Thymus (tissue), 11 donors: ENCODE measurements at regions not wholly inside any gene's neighbourhood (a gene's known extent, or its start where the extent isn't known, plus 50 kb on each side); places are given as distances from the start of the nearest gene placed in this dataset.

Experiments
- DNase-seq, 9 donors: peaks; one replicate each; pipeline ENCODE4 v3.0.0-alpha.2; 2013; ENCODE audit warnings: low spot score in 9 of 9, low read depth in 6 of 9, missing footprints in 1 of 9
- H3K27ac ChIP-seq, 2 donors: one replicate each; pipeline ENCODE4 v1.5.1; 2013; ENCODE audit warnings: control low read depth in 1 of 2, low read depth in 1 of 2, low read length in 1 of 2, mild to moderate bottlenecking in 1 of 2, moderate library complexity in 1 of 2
- H3K27me3 ChIP-seq, 2 donors: one replicate each; pipeline ENCODE4 v1.5.1; 2013; ENCODE audit warnings: low read length in 1 of 2; ENCODE audit not compliant: control insufficient read depth in 2 of 2, insufficient read depth in 1 of 2
- H3K36me3 ChIP-seq, 2 donors: one replicate each; pipeline ENCODE4 v1.5.1; 2013; ENCODE audit warnings: low read length in 1 of 2, mild to moderate bottlenecking in 1 of 2, moderate library complexity in 1 of 2; ENCODE audit not compliant: control insufficient read depth in 2 of 2, insufficient read depth in 2 of 2
- H3K4me1 ChIP-seq, 2 donors: one replicate each; pipeline ENCODE4 v1.5.1; 2013; ENCODE audit warnings: low read length in 2 of 2; ENCODE audit not compliant: control insufficient read depth in 2 of 2, insufficient read depth in 2 of 2
- H3K4me3 ChIP-seq, 2 donors: one replicate each; pipeline ENCODE4 v1.5.1; 2013; ENCODE audit warnings: low read length in 2 of 2, control low read depth in 1 of 2, mild to moderate bottlenecking in 1 of 2
- H3K9me3 ChIP-seq, 2 donors: one replicate each; pipeline ENCODE4 v1.5.1; 2013; ENCODE audit warnings: low read length in 1 of 2, mild to moderate bottlenecking in 1 of 2; ENCODE audit not compliant: control insufficient read depth in 2 of 2, insufficient read depth in 1 of 2
- WGBS: extraction: QIAGEN DNeasy Blood & Tissue Kit; methylation state at CpG from one replicate; pipeline ENCODE4 v1.1.7; 2013; 5-methylcytosine and 5-hydroxymethylcytosine counted together
- donor health status: healthy.

DNA sequence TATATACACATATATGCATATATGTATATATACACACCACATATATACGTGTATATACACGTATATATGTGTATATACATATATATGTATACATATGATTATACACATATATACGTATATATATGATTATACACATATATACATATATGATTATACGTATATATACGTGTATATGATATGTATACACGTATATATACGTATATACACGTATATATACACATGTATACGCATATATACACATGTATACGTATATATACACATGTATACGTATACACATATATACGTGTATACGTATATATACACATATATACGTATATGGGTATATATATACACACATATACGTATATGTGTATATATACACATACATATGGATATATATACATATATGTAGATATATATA lies 62.1 kb upstream of the HMGXB4 start:
- Histone ChIP-seq H3K36me3 (no peaks in the 10 kb centered on the region), H3K27me3 (peaks cover 0 to 3% of the 10 kb centered on the region in 2 donors), H3K4me1 (no peaks in the 10 kb centered on the region), H3K4me3 (no peak overlapping the region), H3K27ac (no peak overlapping the region), H3K9me3 (no peaks in the 10 kb centered on the region)
- WGBS, result 83% methylated on average over 15 of the region's 15 CpGs
- no peak for DNase-seq

DNA sequence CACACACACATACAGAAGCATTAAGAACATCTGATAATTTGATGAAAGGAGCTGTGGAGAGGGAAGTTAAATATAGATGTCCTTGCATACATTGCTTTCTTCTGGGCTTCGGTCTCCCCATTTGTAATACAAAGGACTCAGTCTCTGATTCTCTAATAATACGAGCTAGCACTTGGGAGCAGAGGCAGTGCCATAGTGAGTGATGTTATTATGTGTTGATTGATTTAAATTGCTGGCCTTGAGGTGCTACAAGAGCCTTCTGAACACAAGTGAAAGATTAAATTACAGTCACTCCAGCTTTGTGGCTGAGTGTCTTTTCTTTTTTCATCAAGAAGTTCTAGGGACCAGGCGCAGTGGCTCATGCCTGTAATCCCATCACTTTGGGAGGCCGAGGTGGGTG lies 61.5 kb upstream of the HMGXB4 start:
- Histone ChIP-seq H3K27me3 (peaks cover 0 to 3% of the 10 kb centered on the region in 2 donors), H3K9me3 (no peaks in the 10 kb centered on the region), H3K4me3 (no peak overlapping the region), H3K36me3 (no peaks in the 10 kb centered on the region), H3K4me1 (no peaks in the 10 kb centered on the region), H3K27ac (no peak overlapping the region)
- no peak for DNase-seq
- WGBS, result 93% methylated on average over 4 of the region's 4 CpGs

DNA sequence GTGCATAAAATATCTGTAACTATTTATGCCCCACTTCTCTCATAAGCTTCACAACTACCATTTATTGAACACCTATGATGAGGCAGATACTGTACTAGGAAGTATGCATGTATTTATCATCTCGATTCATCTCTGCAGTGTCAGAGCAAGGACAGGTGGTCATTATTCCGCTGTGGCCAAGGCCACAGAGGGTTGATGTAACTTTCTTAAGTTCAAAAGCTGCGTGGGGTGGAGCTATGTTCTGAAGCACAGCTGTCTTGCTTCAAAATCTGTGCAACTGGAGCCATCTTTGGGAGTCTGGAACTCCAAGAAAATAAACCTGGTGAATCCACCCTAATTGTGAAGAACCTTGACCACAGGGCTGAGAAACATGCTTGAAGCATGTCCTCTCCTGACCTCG lies 60.2 kb upstream of the HMGXB4 start:
- H3K9me3 ChIP-seq, result no peaks in the 10 kb centered on the region
- H3K36me3 ChIP-seq, result no peaks in the 10 kb centered on the region
- DNase-seq, result no peak
- 88% methylated on average over 4 of the region's 4 CpGs for WGBS
- H3K4me1 ChIP-seq, result no peaks in the 10 kb centered on the region
- H3K27ac ChIP-seq, result no peak overlapping the region
- H3K4me3 ChIP-seq, result no peak overlapping the region
- H3K27me3 ChIP-seq, result peaks cover 0 to 3% of the 10 kb centered on the region in 2 donors

DNA sequence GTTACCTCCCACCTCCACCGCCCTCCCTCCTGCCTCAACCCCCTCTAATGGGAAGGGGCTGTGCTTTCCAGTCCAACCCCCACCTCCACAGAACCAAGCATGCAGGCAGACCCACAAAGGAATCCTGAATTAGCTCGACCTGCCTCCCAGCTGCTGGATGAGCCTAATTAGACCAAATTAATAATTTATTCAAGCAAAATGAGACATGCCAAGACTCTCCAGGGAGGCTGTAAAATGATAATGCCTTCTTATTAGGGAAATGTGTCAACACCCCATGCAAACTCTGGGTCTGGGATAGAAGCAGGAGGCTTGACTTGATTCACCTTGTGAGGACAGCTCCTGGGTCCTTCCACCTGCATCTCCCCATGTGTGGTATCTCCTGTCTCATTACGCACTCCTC lies 59.4 kb upstream of the HMGXB4 start:
- no peak for DNase-seq
- no peak overlapping the region for H3K27ac ChIP-seq
- no peak overlapping the region for H3K4me3 ChIP-seq
- no peaks in the 10 kb centered on the region for H3K9me3 ChIP-seq
- WGBS, result 63% methylated on average over 3 of the region's 3 CpGs
- H3K36me3 ChIP-seq, result no peaks in the 10 kb centered on the region
- peaks cover 0 to 3% of the 10 kb centered on the region in 2 donors for H3K27me3 ChIP-seq
- H3K4me1 ChIP-seq, result no peaks in the 10 kb centered on the region

DNA sequence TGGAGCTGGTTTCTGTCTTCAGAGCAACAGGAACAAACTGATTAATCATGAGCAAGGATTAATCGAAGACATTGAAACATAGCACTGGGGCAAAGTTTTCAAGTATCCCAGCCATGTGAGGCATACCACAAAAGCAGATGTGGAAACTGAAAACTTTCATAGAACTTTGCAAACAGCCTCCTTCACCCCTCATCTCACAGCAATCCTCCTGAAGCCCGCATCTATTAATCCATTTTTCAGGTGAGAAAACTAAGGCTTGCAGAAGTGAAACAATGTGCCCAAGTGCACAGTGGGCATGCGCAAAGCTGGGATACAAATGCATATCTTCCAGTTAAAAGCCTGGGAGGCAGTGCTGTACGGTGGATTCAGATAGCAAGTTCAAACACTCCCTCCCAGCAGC lies 58.6 kb upstream of the HMGXB4 start:
- Histone ChIP-seq H3K36me3 (no peaks in the 10 kb centered on the region), H3K27me3 (peaks cover 0 to 3% of the 10 kb centered on the region in 2 donors), H3K4me1 (no peaks in the 10 kb centered on the region), H3K9me3 (no peaks in the 10 kb centered on the region), H3K27ac (no peak overlapping the region), H3K4me3 (no peak overlapping the region)
- no peak for DNase-seq
- WGBS, result 90% methylated on average over 4 of the region's 4 CpGs

DNA sequence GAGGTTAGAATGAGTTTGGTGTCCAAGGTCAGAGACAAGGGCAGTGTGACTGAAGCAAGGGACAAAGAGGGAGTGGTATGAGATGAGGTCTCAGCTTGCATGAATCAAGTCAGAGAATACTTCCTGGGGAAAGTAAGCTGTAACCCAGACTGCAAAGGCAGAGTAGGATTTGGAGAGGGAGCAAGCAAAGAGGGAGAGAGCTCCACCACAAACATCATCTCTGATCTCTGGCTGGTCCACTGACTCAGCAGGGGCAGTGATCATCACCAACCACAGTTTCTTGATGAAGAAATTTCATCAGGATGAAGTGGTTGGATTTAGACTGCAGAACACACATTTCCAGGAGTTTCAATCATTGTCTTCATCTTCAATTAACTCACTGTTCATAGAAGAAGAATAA lies 54.9 kb upstream of the HMGXB4 start:
- Histone ChIP-seq H3K4me3 (no peak overlapping the region), H3K36me3 (no peaks in the 10 kb centered on the region), H3K9me3 (no peaks in the 10 kb centered on the region), H3K27me3 (no peaks in the 10 kb centered on the region), H3K27ac (no peak overlapping the region), H3K4me1 (no peaks in the 10 kb centered on the region)
- no peak for DNase-seq

DNA sequence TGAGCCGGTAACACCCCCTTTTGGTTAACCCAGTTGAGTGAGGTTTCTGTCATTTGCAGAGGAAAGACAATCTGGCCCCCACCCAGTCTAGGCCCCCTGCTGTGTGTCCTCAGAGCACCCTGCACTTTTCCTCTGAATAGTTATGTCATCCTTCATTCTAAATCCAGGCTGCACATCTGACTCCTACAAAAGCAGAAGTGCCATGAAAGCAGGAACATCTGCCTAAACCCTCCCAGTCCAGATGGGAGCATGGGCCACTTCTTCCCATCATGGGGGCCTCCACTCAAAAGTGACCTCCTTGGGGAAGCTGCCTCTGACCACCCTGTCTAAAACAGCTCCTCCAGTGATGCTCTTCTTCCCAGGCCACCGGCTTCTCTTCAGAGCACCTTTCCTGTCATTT lies 53.7 kb upstream of the HMGXB4 start:
- H3K4me1 ChIP-seq, result no peaks in the 10 kb centered on the region
- no peak overlapping the region for H3K27ac ChIP-seq
- no peaks in the 10 kb centered on the region for H3K9me3 ChIP-seq
- 88% methylated on average over 2 of the region's 2 CpGs for WGBS
- no peaks in the 10 kb centered on the region for H3K36me3 ChIP-seq
- H3K27me3 ChIP-seq, result no peaks in the 10 kb centered on the region
- DNase-seq, result no peak
- H3K4me3 ChIP-seq, result no peak overlapping the region

DNA sequence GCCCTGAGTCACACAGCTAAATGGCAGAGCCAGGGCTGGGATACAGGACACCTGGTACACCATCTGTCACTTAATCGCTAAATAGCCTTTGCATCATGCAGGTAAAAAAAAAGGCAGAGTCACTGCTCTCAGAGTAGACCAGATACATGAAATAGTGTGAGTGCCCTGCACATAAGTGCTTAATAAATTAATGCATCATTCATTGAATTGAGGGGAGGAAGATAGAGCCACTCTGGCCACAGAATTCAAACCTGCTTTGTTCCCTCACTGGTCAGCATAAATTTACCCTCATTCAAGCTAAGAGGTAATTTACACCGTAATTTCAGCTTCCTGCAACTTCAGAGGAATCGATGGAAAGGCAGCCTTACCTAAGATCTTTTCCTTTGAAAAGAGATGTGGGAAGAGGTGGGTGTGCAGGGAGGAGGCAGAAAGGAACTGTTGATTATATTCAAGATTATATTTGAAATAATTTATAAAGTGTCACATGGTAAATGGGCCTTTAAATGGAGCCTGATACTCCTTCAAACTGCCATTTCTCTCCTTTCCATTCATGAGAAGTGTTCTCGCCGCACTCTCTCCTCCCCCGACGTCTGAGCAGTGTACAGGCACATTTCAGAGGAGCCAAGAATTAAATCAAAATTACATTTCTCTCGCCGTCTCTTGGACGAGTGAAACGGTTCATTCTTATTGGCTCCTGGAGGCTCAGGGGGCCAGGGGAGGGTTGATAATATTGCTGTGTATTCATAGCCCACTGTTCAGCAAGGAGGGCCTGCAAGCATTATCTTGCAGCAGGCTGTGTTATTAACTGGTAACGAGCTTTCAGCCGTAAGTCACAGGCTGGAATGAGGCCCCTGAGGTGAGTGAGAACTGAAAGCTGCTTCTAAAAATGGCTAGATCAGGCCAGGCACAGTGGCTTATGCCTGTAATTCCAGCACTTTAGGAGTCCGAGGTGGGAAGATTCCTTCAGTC lies 52.2 kb upstream of the HMGXB4 start:
- no peak for DNase-seq
- Histone ChIP-seq H3K4me3 (no peak overlapping the region), H3K9me3 (no peaks in the 10 kb centered on the region), H3K36me3 (no peaks in the 10 kb centered on the region), H3K27ac (no peak overlapping the region), H3K4me1 (no peaks in the 10 kb centered on the region), H3K27me3 (no peaks in the 10 kb centered on the region)
- WGBS, result 86% methylated on average over 14 of the region's 14 CpGs

DNA sequence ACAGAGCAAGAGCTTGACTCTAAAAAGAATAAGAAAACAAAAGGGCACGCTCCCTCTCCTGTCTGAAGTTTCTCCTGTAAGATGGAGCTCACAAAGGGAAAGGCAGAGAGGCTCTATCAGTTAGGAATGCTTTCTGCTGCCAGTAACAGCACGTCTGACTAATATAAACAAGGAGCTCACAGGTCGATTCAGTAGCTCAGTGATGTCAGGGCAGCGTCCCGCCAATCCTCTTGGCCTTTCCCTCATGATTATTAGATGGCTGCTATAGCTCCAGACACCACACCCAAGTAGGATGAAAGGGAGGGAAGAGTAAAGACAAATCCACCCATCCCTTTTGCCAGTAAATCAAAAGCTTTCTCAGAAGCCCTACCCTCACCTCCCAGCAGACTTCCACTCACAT lies 51.3 kb upstream of the HMGXB4 start:
- Histone ChIP-seq H3K9me3 (no peaks in the 10 kb centered on the region), H3K4me3 (no peak overlapping the region), H3K27me3 (no peaks in the 10 kb centered on the region), H3K27ac (no peak overlapping the region), H3K36me3 (no peaks in the 10 kb centered on the region), H3K4me1 (no peaks in the 10 kb centered on the region)
- DNase-seq, result no peak
- WGBS, result 67% methylated on average over 5 of the region's 5 CpGs
